Medulla oblongata (tissue), 1 donor: ENCODE measurements at regions not wholly inside any gene's neighbourhood (a gene's known extent, or its start where the extent isn't known, plus 50 kb on each side); places are given as distances from the start of the nearest gene placed in this dataset.

Experiments
- DNase-seq: peaks from one replicate; pipeline ENCODE4 v3.0.0-alpha.2; 2015; ENCODE audit errors: extremely low spot score

- no peak for DNase-seq
These were observed 360.9 kb downstream of the RPL10L start for GRCh38 chr14:46290706-46291105.

GRCh38 chr14:46279776-46280175 lies 371.8 kb downstream of the RPL10L start:
- DNase-seq: no peak

- DNase-seq: no peak
These were observed 372.3 kb downstream of the RPL10L start for GRCh38 chr14:46279327-46279726.

GRCh38 chr14:46259536-46259935 lies 392.0 kb downstream of the RPL10L start:
- DNase-seq: no peak

GRCh38 chr14:46256381-46256780 lies 395.2 kb downstream of the RPL10L start:
- DNase-seq: no peak

- peak; percentile 27 for DNase-seq
These were observed 401.4 kb downstream of the RPL10L start for GRCh38 chr14:46250113-46250703.

- DNase-seq: no peak
These were observed 403.5 kb downstream of the RPL10L start for GRCh38 chr14:46248001-46248630.

- no peak for DNase-seq
These were observed 406.3 kb downstream of the RPL10L start for GRCh38 chr14:46245276-46245675.

GRCh38 chr14:46233786-46234185 lies 417.8 kb downstream of the RPL10L start:
- no peak for DNase-seq

- DNase-seq: no peak
These were observed 421.0 kb downstream of the RPL10L start for GRCh38 chr14:46230540-46230939.

GRCh38 chr14:46215801-46216200 lies 435.8 kb downstream of the RPL10L start:
- no peak for DNase-seq

GRCh38 chr14:46198676-46199075 lies 452.9 kb downstream of the RPL10L start:
- no peak for DNase-seq

- no peak for DNase-seq
These were observed 453.7 kb downstream of the RPL10L start for GRCh38 chr14:46197856-46198255.
